ENCODE measurements at regions not wholly inside any gene's neighbourhood (a gene's known extent, or its start where the extent isn't known, plus 50 kb on each side); places are given as distances from the start of the nearest gene placed in this dataset.

DNA sequence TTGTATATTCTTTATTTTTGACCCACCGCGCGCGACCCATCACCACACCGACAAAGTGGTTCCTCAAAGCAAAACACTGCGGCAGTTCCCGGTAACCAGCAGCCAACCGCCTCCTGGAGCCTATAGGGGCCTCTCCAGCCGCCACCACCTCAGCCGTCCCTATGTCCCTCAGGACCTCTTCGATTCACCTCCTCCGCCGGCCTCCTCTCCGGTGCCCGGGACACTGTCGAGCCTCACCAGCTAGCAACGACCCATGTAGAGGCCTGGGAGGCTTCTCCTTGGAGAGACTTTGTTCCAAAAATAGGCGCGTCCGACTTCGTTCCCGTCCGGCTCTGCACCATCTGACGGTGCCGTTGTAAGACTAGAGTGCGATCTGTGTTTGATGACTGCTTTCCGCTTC lies 158.8 kb downstream of the HGF start:
- ChIA-PET POLR2A (no interaction called here), CTCF (no interaction called here)
- no peak overlapping the region for H3K27ac Mint-ChIP-seq
- H3K27ac ChIP-seq (ENCODE audit: low read depth in 1 of 2, low read length in 2 of 2): no peak overlapping the region
- H3K4me1 Mint-ChIP-seq (ENCODE audit: low read depth): no peaks in the 10 kb centered on the region
- no peaks in the 10 kb centered on the region for H3K36me3 ChIP-seq (ENCODE audit: insufficient read depth, low read length)
- H3K27me3 ChIP-seq (ENCODE audit: control insufficient read depth in 1 of 2, insufficient read depth in 2 of 2, low read length in 2 of 2): no peaks in the 10 kb centered on the region
- no peaks in the 10 kb centered on the region for H3K4me1 ChIP-seq (ENCODE audit: insufficient read depth, low read length)
- DNase-seq (peak in 1 of 14 experiments; percentile 3), ATAC-seq (ENCODE audit: poor library complexity) (no peak)
- intact Hi-C loops (cut with DNase I, micrococcal nuclease): no loop called here
- H3K9me3 ChIP-seq (ENCODE audit: control insufficient read depth in 1 of 2, insufficient read depth in 1 of 2, low read length in 2 of 2): peaks cover 0 to 5% of the 10 kb centered on the region in 2 experiments
- H3K9me3 Mint-ChIP-seq: peaks cover 2% of the 10 kb centered on the region
- H3K4me3 Mint-ChIP-seq: no peak overlapping the region
- TF ChIP-seq, protein P1, sequence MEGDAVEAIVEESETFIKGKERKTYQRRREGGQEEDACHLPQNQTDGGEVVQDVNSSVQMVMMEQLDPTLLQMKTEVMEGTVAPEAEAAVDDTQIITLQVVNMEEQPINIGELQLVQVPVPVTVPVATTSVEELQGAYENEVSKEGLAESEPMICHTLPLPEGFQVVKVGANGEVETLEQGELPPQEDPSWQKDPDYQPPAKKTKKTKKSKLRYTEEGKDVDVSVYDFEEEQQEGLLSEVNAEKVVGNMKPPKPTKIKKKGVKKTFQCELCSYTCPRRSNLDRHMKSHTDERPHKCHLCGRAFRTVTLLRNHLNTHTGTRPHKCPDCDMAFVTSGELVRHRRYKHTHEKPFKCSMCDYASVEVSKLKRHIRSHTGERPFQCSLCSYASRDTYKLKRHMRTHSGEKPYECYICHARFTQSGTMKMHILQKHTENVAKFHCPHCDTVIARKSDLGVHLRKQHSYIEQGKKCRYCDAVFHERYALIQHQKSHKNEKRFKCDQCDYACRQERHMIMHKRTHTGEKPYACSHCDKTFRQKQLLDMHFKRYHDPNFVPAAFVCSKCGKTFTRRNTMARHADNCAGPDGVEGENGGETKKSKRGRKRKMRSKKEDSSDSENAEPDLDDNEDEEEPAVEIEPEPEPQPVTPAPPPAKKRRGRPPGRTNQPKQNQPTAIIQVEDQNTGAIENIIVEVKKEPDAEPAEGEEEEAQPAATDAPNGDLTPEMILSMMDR (IDR thresholded peaks at IDR 0.05): no peak
- no peak overlapping the region for H3K4me3 ChIP-seq (ENCODE audit: low read length)
- no peaks in the 10 kb centered on the region for H3K27me3 Mint-ChIP-seq
- no peaks in the 10 kb centered on the region for H3K36me3 Mint-ChIP-seq (ENCODE audit: low read depth)

DNA sequence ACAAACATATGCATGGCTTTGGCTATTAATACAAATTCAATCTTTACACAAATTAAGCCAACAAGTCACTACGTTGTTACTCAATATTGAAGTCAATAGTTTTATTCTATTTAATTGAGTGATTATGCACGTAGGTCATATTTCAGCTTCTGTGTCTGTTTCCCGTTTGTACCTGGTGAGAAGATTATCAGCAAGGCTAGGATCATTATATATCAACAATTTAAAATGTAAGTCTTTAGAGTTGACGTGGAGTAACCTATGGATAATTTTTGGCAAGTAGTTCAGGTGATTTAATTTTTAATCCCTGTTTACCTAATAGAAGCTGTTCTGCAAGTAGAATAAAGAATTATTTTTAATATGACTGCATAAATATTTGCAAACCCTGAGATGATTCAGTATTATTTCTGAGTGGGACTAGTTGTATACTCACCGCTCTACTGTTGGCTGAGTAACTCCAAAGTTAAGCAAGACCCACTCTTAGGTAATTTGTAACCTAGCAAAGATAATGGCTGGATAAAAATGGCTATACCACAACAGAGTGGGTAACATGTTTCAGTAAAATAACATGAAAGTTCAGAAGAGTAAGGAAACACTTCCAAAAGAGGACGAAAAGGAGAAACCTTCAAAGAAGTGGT lies 161.0 kb downstream of the HGF start:
- Histone ChIP-seq H3K27me3 (ENCODE audit: control insufficient read depth in 1 of 2, insufficient read depth in 2 of 2, low read length in 2 of 2) (no peaks in the 10 kb centered on the region), H3K4me1 (ENCODE audit: insufficient read depth, low read length) (no peaks in the 10 kb centered on the region), H3K9me3 (ENCODE audit: control insufficient read depth in 1 of 2, insufficient read depth in 1 of 2, low read length in 2 of 2) (peaks cover 0 to 5% of the 10 kb centered on the region in 2 experiments), H3K4me3 (ENCODE audit: low read length) (no peak overlapping the region), H3K36me3 (ENCODE audit: insufficient read depth, low read length) (no peaks in the 10 kb centered on the region), H3K27ac (ENCODE audit: low read depth in 1 of 2, low read length in 2 of 2) (no peak overlapping the region)
- TF ChIP-seq, protein P1 (IDR thresholded peaks at IDR 0.05): no peak
- ChIA-PET CTCF (no interaction called here), POLR2A (no interaction called here)
- H3K4me1 Mint-ChIP-seq (ENCODE audit: low read depth): no peaks in the 10 kb centered on the region
- H3K27ac Mint-ChIP-seq: no peak overlapping the region
- no peaks in the 10 kb centered on the region for H3K9me3 Mint-ChIP-seq
- no peaks in the 10 kb centered on the region for H3K36me3 Mint-ChIP-seq (ENCODE audit: low read depth)
- no peak for ATAC-seq (ENCODE audit: poor library complexity)
- no peak overlapping the region for H3K4me3 Mint-ChIP-seq
- DNase-seq: no peak
- intact Hi-C loops (cut with DNase I, micrococcal nuclease): no loop called here
- no peaks in the 10 kb centered on the region for H3K27me3 Mint-ChIP-seq

DNA sequence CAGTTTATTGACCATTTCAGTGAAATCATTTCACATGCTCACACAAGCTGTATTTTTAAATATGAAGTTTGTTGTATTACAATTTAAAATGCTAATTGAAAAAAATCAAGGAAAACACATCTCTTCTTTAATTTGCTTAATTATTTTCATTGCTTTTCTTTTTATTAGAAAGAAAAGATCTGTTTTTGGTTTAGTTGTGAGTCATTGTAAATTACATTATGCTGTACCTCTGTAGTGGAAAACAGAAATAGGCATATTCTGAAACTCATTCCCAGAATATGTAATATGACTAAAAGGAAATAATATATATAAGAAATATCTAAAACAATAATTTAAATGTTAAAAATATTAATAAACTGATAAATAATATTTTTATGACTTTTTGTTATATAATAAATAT lies 161.9 kb downstream of the HGF start:
- H3K9me3 Mint-ChIP-seq: no peaks in the 10 kb centered on the region
- Histone ChIP-seq H3K9me3 (ENCODE audit: control insufficient read depth in 1 of 2, insufficient read depth in 1 of 2, low read length in 2 of 2) (peaks cover 0 to 5% of the 10 kb centered on the region in 2 experiments), H3K4me1 (ENCODE audit: insufficient read depth, low read length) (no peaks in the 10 kb centered on the region), H3K36me3 (ENCODE audit: insufficient read depth, low read length) (no peaks in the 10 kb centered on the region), H3K27ac (ENCODE audit: low read depth in 1 of 2, low read length in 2 of 2) (no peak overlapping the region), H3K4me3 (ENCODE audit: low read length) (no peak overlapping the region), H3K27me3 (ENCODE audit: control insufficient read depth in 1 of 2, insufficient read depth in 2 of 2, low read length in 2 of 2) (no peaks in the 10 kb centered on the region)
- ATAC-seq (ENCODE audit: poor library complexity) (no peak), DNase-seq (no peak)
- no peak overlapping the region for H3K4me3 Mint-ChIP-seq
- H3K27me3 Mint-ChIP-seq: no peaks in the 10 kb centered on the region
- no peak overlapping the region for H3K27ac Mint-ChIP-seq
- TF ChIP-seq, protein P1 (IDR thresholded peaks at IDR 0.05): no peak
- intact Hi-C loops (cut with DNase I, micrococcal nuclease): no loop called here
- POLR2A ChIA-PET: no interaction called here
- CTCF ChIA-PET: no interaction called here
- no peaks in the 10 kb centered on the region for H3K36me3 Mint-ChIP-seq (ENCODE audit: low read depth)
- no peaks in the 10 kb centered on the region for H3K4me1 Mint-ChIP-seq (ENCODE audit: low read depth)
